Muscle layer of duodenum (tissue), 2 donors: ENCODE measurements at regions not wholly inside any gene's neighbourhood (a gene's known extent, or its start where the extent isn't known, plus 50 kb on each side); places are given as distances from the start of the nearest gene placed in this dataset.
"Not testable (repeated sequence)": the region's sequence is repeated elsewhere in the genome, so short reads cannot be mapped to it uniquely, and the experiment has no call there.

Experiments used
- H3K27ac ChIP-seq: one replicate; pipeline ENCODE4 v1.7.0; 2013; ENCODE audit warnings: mild to moderate bottlenecking, low read length
- H3K27me3 ChIP-seq: one replicate; pipeline ENCODE4 v1.7.0; 2013; ENCODE audit warnings: low read depth, mild to moderate bottlenecking, control low read depth, low read length
- H3K36me3 ChIP-seq, 2 donors: one replicate each; pipeline ENCODE4 v1.7.0; 2013; ENCODE audit warnings: low read length in 2 of 2, control low read depth in 1 of 2, mild to moderate bottlenecking in 1 of 2; ENCODE audit not compliant: insufficient read depth in 2 of 2, control insufficient read depth in 1 of 2
- H3K4me1 ChIP-seq, 2 donors: one replicate each; pipeline ENCODE4 v1.7.0; 2013; ENCODE audit warnings: low read length in 2 of 2, mild to moderate bottlenecking in 2 of 2, control low read depth in 1 of 2, moderate library complexity in 1 of 2; ENCODE audit not compliant: insufficient read depth in 2 of 2, control insufficient read depth in 1 of 2
- H3K4me3 ChIP-seq, 2 donors: one replicate each; pipeline ENCODE4 v1.7.0; 2013; ENCODE audit warnings: low read length in 2 of 2, low read depth in 1 of 2, mild to moderate bottlenecking in 1 of 2
- H3K9me3 ChIP-seq, 2 donors: one replicate each; pipeline ENCODE4 v1.7.0; 2013; ENCODE audit warnings: low read length in 2 of 2, control low read depth in 1 of 2, mild to moderate bottlenecking in 1 of 2; ENCODE audit not compliant: control insufficient read depth in 1 of 2
- donor health status: healthy.

GRCh38 chr16:65700596-65700995, 578.7 kb upstream of the CDH11 start:
- H3K9me3 ChIP-seq = no peaks in the 10 kb centered on the region
- no peak overlapping the region for H3K27ac ChIP-seq
- no peak overlapping the region for H3K4me3 ChIP-seq
- H3K27me3 ChIP-seq = no peaks in the 10 kb centered on the region
- H3K36me3 ChIP-seq = no peaks in the 10 kb centered on the region
- H3K4me1 ChIP-seq = no peaks in the 10 kb centered on the region

GRCh38 chr16:65698791-65699321, 577.0 kb upstream of the CDH11 start:
- Histone ChIP-seq H3K4me1 (no peaks in the 10 kb centered on the region), H3K27ac (no peak overlapping the region), H3K36me3 (no peaks in the 10 kb centered on the region), H3K4me3 (no peak overlapping the region), H3K27me3 (no peaks in the 10 kb centered on the region), H3K9me3 (no peaks in the 10 kb centered on the region)

- H3K27me3 ChIP-seq = no peaks in the 10 kb centered on the region
- H3K27ac ChIP-seq = no peak overlapping the region
- H3K4me1 ChIP-seq = no peaks in the 10 kb centered on the region
- H3K9me3 ChIP-seq = no peaks in the 10 kb centered on the region
- H3K36me3 ChIP-seq = no peaks in the 10 kb centered on the region
- no peak overlapping the region for H3K4me3 ChIP-seq
Observed at GRCh38 chr16:65697521-65697920, 575.7 kb upstream of the CDH11 start.

GRCh38 chr16:65697065-65697464, 575.2 kb upstream of the CDH11 start:
- Histone ChIP-seq H3K36me3 (no peaks in the 10 kb centered on the region), H3K4me1 (no peaks in the 10 kb centered on the region), H3K4me3 (no peak overlapping the region), H3K27ac (no peak overlapping the region), H3K27me3 (no peaks in the 10 kb centered on the region), H3K9me3 (no peaks in the 10 kb centered on the region)

GRCh38 chr16:65691846-65692245, 570.0 kb upstream of the CDH11 start:
- H3K27ac ChIP-seq, H3K36me3 ChIP-seq, H3K27me3 ChIP-seq, H3K4me1 ChIP-seq, H3K9me3 ChIP-seq, H3K4me3 ChIP-seq: not testable (repeated sequence)

- no peak overlapping the region for H3K27ac ChIP-seq
- no peaks in the 10 kb centered on the region for H3K27me3 ChIP-seq
- H3K9me3 ChIP-seq = no peaks in the 10 kb centered on the region
- no peak overlapping the region for H3K4me3 ChIP-seq
- no peaks in the 10 kb centered on the region for H3K36me3 ChIP-seq
- H3K4me1 ChIP-seq = no peaks in the 10 kb centered on the region
Observed at GRCh38 chr16:65689726-65690125, 567.9 kb upstream of the CDH11 start.

- H3K36me3 ChIP-seq = no peaks in the 10 kb centered on the region
- H3K4me3 ChIP-seq = no peak overlapping the region
- no peaks in the 10 kb centered on the region for H3K27me3 ChIP-seq
- no peaks in the 10 kb centered on the region for H3K4me1 ChIP-seq
- H3K9me3 ChIP-seq = peaks cover 0 to 3% of the 10 kb centered on the region in 2 donors
- no peak overlapping the region for H3K27ac ChIP-seq
Observed at GRCh38 chr16:65688301-65688700, 566.4 kb upstream of the CDH11 start.

- no peak overlapping the region for H3K4me3 ChIP-seq
- H3K27ac ChIP-seq = no peak overlapping the region
- peaks cover 0 to 3% of the 10 kb centered on the region in 2 donors for H3K9me3 ChIP-seq
- H3K36me3 ChIP-seq = no peaks in the 10 kb centered on the region
- H3K27me3 ChIP-seq = no peaks in the 10 kb centered on the region
- no peaks in the 10 kb centered on the region for H3K4me1 ChIP-seq
Observed at GRCh38 chr16:65684230-65684629, 562.4 kb upstream of the CDH11 start.

GRCh38 chr16:65681406-65681805, 559.5 kb upstream of the CDH11 start:
- Histone ChIP-seq H3K4me3 (no peak overlapping the region), H3K36me3 (no peaks in the 10 kb centered on the region), H3K4me1 (no peaks in the 10 kb centered on the region), H3K27ac (no peak overlapping the region), H3K9me3 (peaks cover 0 to 3% of the 10 kb centered on the region in 2 donors), H3K27me3 (no peaks in the 10 kb centered on the region)

- no peak overlapping the region for H3K4me3 ChIP-seq
- no peaks in the 10 kb centered on the region for H3K36me3 ChIP-seq
- no peak overlapping the region for H3K27ac ChIP-seq
- peaks cover 0 to 3% of the 10 kb centered on the region in 2 donors for H3K9me3 ChIP-seq
- no peaks in the 10 kb centered on the region for H3K27me3 ChIP-seq
- H3K4me1 ChIP-seq = no peaks in the 10 kb centered on the region
Observed at GRCh38 chr16:65679785-65680184, 557.9 kb upstream of the CDH11 start.

GRCh38 chr16:65675161-65675560, 553.3 kb upstream of the CDH11 start:
- H3K4me1 ChIP-seq = no peaks in the 10 kb centered on the region
- H3K27me3 ChIP-seq = no peaks in the 10 kb centered on the region
- no peak overlapping the region for H3K4me3 ChIP-seq
- H3K27ac ChIP-seq = no peak overlapping the region
- H3K36me3 ChIP-seq = no peaks in the 10 kb centered on the region
- no peaks in the 10 kb centered on the region for H3K9me3 ChIP-seq

- Histone ChIP-seq H3K9me3 (peaks cover 0 to 5% of the 10 kb centered on the region in 2 donors), H3K4me1 (no peaks in the 10 kb centered on the region), H3K27me3 (no peaks in the 10 kb centered on the region), H3K27ac (no peak overlapping the region), H3K4me3 (no peak overlapping the region), H3K36me3 (no peaks in the 10 kb centered on the region)
Observed at GRCh38 chr16:65672960-65673359, 551.1 kb upstream of the CDH11 start.
